Ascending aorta (tissue), 2 donors: ENCODE measurements at regions not wholly inside any gene's neighbourhood (a gene's known extent, or its start where the extent isn't known, plus 50 kb on each side); places are given as distances from the start of the nearest gene placed in this dataset.

Experiments
- DNase-seq, 2 donors: peaks; one replicate each; pipeline ENCODE4 v3.0.0-alpha.2; 2019; ENCODE audit warnings: low spot score in 2 of 2
- H3K27ac ChIP-seq, 2 donors: fragments of 200-600 bp; sonication (generic); one replicate each; pipeline ENCODE4 v1.5.1; 2016 to 2017; ENCODE audit warnings: mild to moderate bottlenecking in 1 of 2
- H3K27me3 ChIP-seq: fragments of 200-600 bp; sonication (generic); one replicate; pipeline ENCODE4 v1.5.1; 2017
- H3K36me3 ChIP-seq, 2 donors: fragments of 200-600 bp; sonication (generic); one replicate each; pipeline ENCODE4 v1.5.1; 2016
- H3K4me1 ChIP-seq, 2 donors: fragments of 200-600 bp; sonication (generic); one replicate each; pipeline ENCODE4 v1.5.1; 2016 to 2017; ENCODE audit warnings: mild to moderate bottlenecking in 1 of 2
- H3K4me3 ChIP-seq, 2 donors: fragments of 200-600 bp; sonication (generic); one replicate each; pipeline ENCODE4 v1.5.1; 2016 to 2017; ENCODE audit warnings: mild to moderate bottlenecking in 1 of 2
- H3K9me3 ChIP-seq, 2 donors: fragments of 200-600 bp; sonication (generic); one replicate each; pipeline ENCODE4 v1.5.1; 2016
- CTCF ChIP-seq, 3 experiments: fragments of 200-600 bp in 2 of 3; fragments of 450-650 bp in 1 of 3; sonication (generic) in 2 of 3; IDR thresholded peaks; one replicate each; pipeline ENCODE4 v1.5.1; 2016 to 2019; ENCODE audit warnings: antibody characterized with exemption in 3 of 3, mild to moderate bottlenecking in 1 of 3, moderate library complexity in 1 of 3
- intact Hi-C: fragments of 100-400 bp; cut with DNase I; formaldehyde crosslinking; loops from one replicate; pipeline ENCODE4 v1.15.1; 2023

- no peaks in the 10 kb centered on the region for H3K4me1 ChIP-seq
Observed at GRCh38 chr4:178963446-178964045, 1521.3 kb upstream of the AGA start.

GRCh38 chr4:178966644-178967043 lies 1524.4 kb upstream of the AGA start:
- intact Hi-C loops: no loop called here
- no peak for DNase-seq
- H3K27ac ChIP-seq: no peak overlapping the region
- no peak overlapping the region for H3K4me3 ChIP-seq
- H3K4me1 ChIP-seq: no peaks in the 10 kb centered on the region
- H3K9me3 ChIP-seq: no peaks in the 10 kb centered on the region
- no peak for TF ChIP-seq CTCF (IDR thresholded peaks at IDR 0.05)
- no peaks in the 10 kb centered on the region for H3K36me3 ChIP-seq
- H3K27me3 ChIP-seq: no peaks in the 10 kb centered on the region

More at GRCh38 chr4:178963446-178964045, 1521.3 kb upstream of the AGA start:
- Histone ChIP-seq H3K36me3 (no peaks in the 10 kb centered on the region), H3K27ac (no peak overlapping the region), H3K4me3 (no peak overlapping the region), H3K27me3 (no peaks in the 10 kb centered on the region), H3K9me3 (no peaks in the 10 kb centered on the region)
- TF ChIP-seq CTCF (IDR thresholded peaks at IDR 0.05): no peak
- intact Hi-C loops: no loop called here
- DNase-seq: no peak

GRCh38 chr4:178970433-178971140 lies 1528.3 kb upstream of the AGA start:
- Histone ChIP-seq H3K9me3 (no peaks in the 10 kb centered on the region), H3K4me3 (no peak overlapping the region), H3K27me3 (no peaks in the 10 kb centered on the region), H3K36me3 (no peaks in the 10 kb centered on the region), H3K4me1 (no peaks in the 10 kb centered on the region), H3K27ac (no peak overlapping the region)
- no peak for TF ChIP-seq CTCF (IDR thresholded peaks at IDR 0.05)
- no peak for DNase-seq
- intact Hi-C loops: no loop called here

GRCh38 chr4:178976861-178977260 lies 1534.6 kb upstream of the AGA start:
- Histone ChIP-seq H3K4me3 (no peak overlapping the region), H3K36me3 (no peaks in the 10 kb centered on the region), H3K27me3 (no peaks in the 10 kb centered on the region), H3K27ac (no peak overlapping the region), H3K9me3 (no peaks in the 10 kb centered on the region), H3K4me1 (no peaks in the 10 kb centered on the region)
- no peak for TF ChIP-seq CTCF (IDR thresholded peaks at IDR 0.05)
- intact Hi-C loops: no loop called here
- no peak for DNase-seq

GRCh38 chr4:178993306-178993705 lies 1551.1 kb upstream of the AGA start:
- Histone ChIP-seq H3K4me3 (no peak overlapping the region), H3K27me3 (no peaks in the 10 kb centered on the region), H3K27ac (no peak overlapping the region), H3K9me3 (no peaks in the 10 kb centered on the region), H3K36me3 (no peaks in the 10 kb centered on the region), H3K4me1 (no peaks in the 10 kb centered on the region)
- no peak for DNase-seq
- intact Hi-C loops: no loop called here
- TF ChIP-seq CTCF (IDR thresholded peaks at IDR 0.05): no peak
